ENCODE measurements at regions not wholly inside any gene's neighbourhood (a gene's known extent, or its start where the extent isn't known, plus 50 kb on each side); places are given as distances from the start of the nearest gene placed in this dataset.

DNA sequence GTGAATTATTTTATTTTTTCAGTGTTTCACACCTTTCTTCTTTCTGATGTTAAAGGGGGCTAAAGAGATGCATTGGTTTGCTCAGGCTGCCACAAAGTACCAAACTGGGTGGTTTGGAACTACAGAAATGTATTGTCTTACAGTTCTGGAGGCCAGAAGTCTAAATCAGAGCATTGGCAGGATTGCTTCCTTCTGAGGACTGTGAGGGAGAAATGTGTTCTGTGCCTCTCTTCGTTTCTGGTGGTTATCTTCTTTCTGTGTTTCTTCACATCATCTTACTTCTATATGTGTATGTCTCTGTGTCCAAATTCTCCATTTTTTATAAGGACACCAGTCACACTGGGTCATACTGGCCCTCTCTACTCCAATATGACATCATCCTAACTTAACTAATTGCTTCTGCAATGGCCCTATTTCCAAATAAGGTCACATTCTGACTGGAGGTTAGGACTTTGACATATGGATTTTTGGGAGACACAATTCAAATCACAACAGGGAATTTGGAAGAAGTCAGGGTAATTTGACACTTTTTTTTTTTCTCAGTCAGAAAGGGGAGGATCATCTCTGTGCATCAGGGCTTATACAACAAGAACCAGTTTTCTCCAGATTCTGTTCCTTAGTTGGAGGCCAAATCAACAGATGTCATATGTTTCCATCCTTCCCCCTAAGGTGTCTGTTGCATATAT is 188.2 kb downstream of the KCNRG start:
- H3K27ac ChIP-seq: no peak overlapping the region
- H3K4me3 ChIP-seq: no peak overlapping the region
- DNase-seq: no peak
- no peaks in the 10 kb centered on the region for H3K9me3 ChIP-seq
- H3K4me1 ChIP-seq: peaks cover 0 to 9% (median 3%) of the 10 kb centered on the region in 6 donors
- no peaks in the 10 kb centered on the region for H3K36me3 ChIP-seq
- TF ChIP-seq POLR2AphosphoS5 (IDR thresholded peaks at IDR 0.05): no peak
- TF ChIP-seq POLR2A (IDR thresholded peaks at IDR 0.05): no peak
- TF ChIP-seq, protein P1, sequence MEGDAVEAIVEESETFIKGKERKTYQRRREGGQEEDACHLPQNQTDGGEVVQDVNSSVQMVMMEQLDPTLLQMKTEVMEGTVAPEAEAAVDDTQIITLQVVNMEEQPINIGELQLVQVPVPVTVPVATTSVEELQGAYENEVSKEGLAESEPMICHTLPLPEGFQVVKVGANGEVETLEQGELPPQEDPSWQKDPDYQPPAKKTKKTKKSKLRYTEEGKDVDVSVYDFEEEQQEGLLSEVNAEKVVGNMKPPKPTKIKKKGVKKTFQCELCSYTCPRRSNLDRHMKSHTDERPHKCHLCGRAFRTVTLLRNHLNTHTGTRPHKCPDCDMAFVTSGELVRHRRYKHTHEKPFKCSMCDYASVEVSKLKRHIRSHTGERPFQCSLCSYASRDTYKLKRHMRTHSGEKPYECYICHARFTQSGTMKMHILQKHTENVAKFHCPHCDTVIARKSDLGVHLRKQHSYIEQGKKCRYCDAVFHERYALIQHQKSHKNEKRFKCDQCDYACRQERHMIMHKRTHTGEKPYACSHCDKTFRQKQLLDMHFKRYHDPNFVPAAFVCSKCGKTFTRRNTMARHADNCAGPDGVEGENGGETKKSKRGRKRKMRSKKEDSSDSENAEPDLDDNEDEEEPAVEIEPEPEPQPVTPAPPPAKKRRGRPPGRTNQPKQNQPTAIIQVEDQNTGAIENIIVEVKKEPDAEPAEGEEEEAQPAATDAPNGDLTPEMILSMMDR (IDR thresholded peaks at IDR 0.05 in 8 of 11, conservative IDR thresholded peaks at IDR 0.05 in 3 of 11): no peak
- WGBS, 5 donors: 67 to 97% (median 92%) methylated on average over 1 of the region's 1 CpG
- no peaks in the 10 kb centered on the region for H3K27me3 ChIP-seq (replicated peaks in 1 of 7)
- intact Hi-C loops (cut with DNase I; ENCODE audit: low total_unique reads): no loop called here

DNA sequence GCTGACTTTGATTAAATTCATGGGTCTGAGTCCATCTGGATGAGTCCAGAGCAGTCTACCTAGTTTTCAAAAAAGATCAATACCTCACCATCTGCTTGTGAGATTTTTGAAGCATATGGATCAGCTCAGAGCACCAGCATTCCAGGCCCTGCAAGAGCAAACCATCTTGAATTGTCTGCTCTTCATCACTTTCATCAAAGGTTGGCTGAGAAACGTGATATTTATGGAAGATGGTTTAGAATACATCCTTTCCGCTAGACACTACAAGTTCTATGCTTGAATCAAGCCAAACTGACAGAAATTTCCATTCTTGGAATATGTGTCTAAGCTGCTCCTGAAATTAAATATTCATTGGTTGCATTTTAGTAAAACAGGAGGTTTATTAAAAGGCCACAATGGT is 190.3 kb downstream of the KCNRG start:
- WGBS, 5 donors: 77 to 97% (median 91%) methylated on average over 2 of the region's 2 CpGs
- DNase-seq: no peak
- Histone ChIP-seq H3K9me3 (no peaks in the 10 kb centered on the region), H3K27ac (no peak overlapping the region), H3K27me3 (replicated peaks in 1 of 7) (no peaks in the 10 kb centered on the region), H3K4me3 (no peak overlapping the region), H3K4me1 (peaks cover 0 to 20% (median 12%) of the 10 kb centered on the region in 6 donors), H3K36me3 (no peaks in the 10 kb centered on the region)
- intact Hi-C loops (cut with DNase I; ENCODE audit: low total_unique reads): no loop called here
- TF ChIP-seq POLR2A (IDR thresholded peaks at IDR 0.05): no peak
- TF ChIP-seq, protein P1 (IDR thresholded peaks at IDR 0.05 in 8 of 11, conservative IDR thresholded peaks at IDR 0.05 in 3 of 11): no peak

DNA sequence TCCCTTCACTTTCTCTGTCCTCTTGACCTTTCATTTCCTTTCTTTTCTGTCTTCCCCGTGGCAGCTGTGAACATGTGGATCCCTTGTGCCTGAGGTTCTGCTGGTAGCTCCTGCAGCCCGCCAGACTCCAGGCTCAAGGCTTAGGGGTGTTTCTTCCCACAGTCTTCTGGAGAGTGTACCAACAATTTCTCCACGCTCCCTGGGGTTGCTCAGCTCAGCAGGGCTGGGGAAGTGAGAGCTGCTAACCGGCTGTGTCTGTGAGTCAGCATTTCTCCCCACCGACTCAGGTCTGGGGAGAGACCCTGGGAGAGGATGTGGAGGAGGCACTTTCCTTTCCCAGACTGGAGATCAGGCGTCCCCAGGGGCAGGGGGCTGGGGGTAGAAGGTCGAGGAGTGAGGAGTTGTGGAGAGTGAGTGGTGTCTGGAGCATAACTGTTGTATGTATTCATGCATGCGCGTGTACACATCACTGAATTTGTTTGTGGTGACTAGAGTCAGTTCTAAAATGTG is 193.6 kb downstream of the KCNRG start:
- Histone ChIP-seq H3K9me3 (peaks cover 0 to 14% (median 12%) of the 10 kb centered on the region in 8 donors), H3K27ac (peak overlapping the region in 7 of 8 donors; percentile 35 to 84 (median 58)), H3K4me3 (peak overlapping the region in 3 of 8 donors; percentile 1 to 45 (median 6)), H3K27me3 (replicated peaks in 1 of 7) (no peaks in the 10 kb centered on the region), H3K36me3 (no peaks in the 10 kb centered on the region), H3K4me1 (peaks cover 0 to 19% (median 12%) of the 10 kb centered on the region in 6 donors)
- intact Hi-C loops (cut with DNase I; ENCODE audit: low total_unique reads): no loop called here
- peak; percentile 87 for DNase-seq
- TF ChIP-seq POLR2A (IDR thresholded peaks at IDR 0.05) (no peak), POLR2AphosphoS5 (IDR thresholded peaks at IDR 0.05) (peak in 1 of 3 donors; percentile 36)
- TF ChIP-seq, protein P1 (IDR thresholded peaks at IDR 0.05 in 8 of 11, conservative IDR thresholded peaks at IDR 0.05 in 3 of 11): no peak
- 10 to 17% (median 12%) methylated on average over 9 of the region's 9 CpGs for WGBS, 5 donors

DNA sequence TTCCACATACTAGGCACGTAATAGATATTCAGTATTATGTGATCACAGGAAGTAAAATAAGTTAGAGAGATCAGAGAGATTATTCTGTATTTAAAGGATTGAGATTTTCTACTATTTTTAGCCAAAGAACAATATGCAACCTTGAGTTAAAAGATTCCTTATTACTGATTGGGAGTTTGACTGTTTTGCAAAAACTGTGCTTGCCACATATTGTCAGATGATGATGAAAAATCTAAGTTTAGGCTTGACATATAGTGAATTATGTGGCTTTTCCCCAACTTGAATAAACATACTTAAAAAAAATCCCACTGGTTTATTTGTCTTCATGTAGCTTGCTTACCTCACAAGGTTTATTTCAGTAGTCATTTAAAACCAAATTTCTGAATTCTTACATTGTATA is 194.4 kb downstream of the KCNRG start:
- intact Hi-C loops (cut with DNase I; ENCODE audit: low total_unique reads): no loop called here
- H3K27me3 ChIP-seq (replicated peaks in 1 of 7): no peaks in the 10 kb centered on the region
- TF ChIP-seq POLR2A (IDR thresholded peaks at IDR 0.05) (no peak), POLR2AphosphoS5 (IDR thresholded peaks at IDR 0.05) (no peak)
- TF ChIP-seq, protein P1 (IDR thresholded peaks at IDR 0.05 in 8 of 11, conservative IDR thresholded peaks at IDR 0.05 in 3 of 11): no peak
- DNase-seq: no peak
- no peak overlapping the region for H3K4me3 ChIP-seq
- peaks cover 0 to 19% (median 12%) of the 10 kb centered on the region in 6 donors for H3K4me1 ChIP-seq
- H3K27ac ChIP-seq: peak overlapping the region in 2 of 8 donors; percentile 77 to 84
- H3K9me3 ChIP-seq: peaks cover 0 to 19% (median 15%) of the 10 kb centered on the region in 8 donors
- 31 to 66% (median 45%) methylated on average over 1 of the region's 1 CpG for WGBS, 5 donors
- H3K36me3 ChIP-seq: no peaks in the 10 kb centered on the region
